HCT116 (cell line): ENCODE measurements at regions not wholly inside any gene's neighbourhood (a gene's known extent, or its start where the extent isn't known, plus 50 kb on each side); places are given as distances from the start of the nearest gene placed in this dataset.
A peak's percentile ranks its signal among the peaks of the same experiment; 100 is the strongest.

ENCODE experiments used
- ATAC-seq: fragments of 200-7000 bp; cut with Tn5 transposase; 2 replicates; pipeline ENCODE4 v1.9.1; 2020; ENCODE audit warnings: mild to moderate bottlenecking, moderate library complexity
- BruUV-seq: library from RNA; stranded (reverse); fragments of 400-500 nt; replicated peaks from 2 replicates; lab custom pipeline; 2021; lab: Mats Ljungman, UMichigan
- CTCF ChIA-PET: fragments of 300-600 bp; sonication (Branson Sonifier 250); formaldehyde crosslinking; loops from one replicate; lab custom pipeline; 2021; ENCODE audit warnings: antibody characterized with exemption; lab: Charles Lee
- POLR2A ChIA-PET: fragments of 300-600, 350-600 bp; sonication (Branson Sonifier 250); formaldehyde crosslinking; loops from one replicate; lab custom pipeline; 2021; ENCODE audit warnings: antibody characterized with exemption; lab: Charles Lee
- RAD21 ChIA-PET, 2 experiments: fragments of 300-600 bp; sonication (Branson Sonifier 250); formaldehyde crosslinking; loops; one replicate each; lab custom pipeline; 2023; ENCODE audit warnings: low total read pairs in 2 of 2; ENCODE audit not compliant: uncharacterized antibody in 2 of 2, unreplicated experiment in 2 of 2, low non-redundant PET in 1 of 2; lab: Charles Lee
- DNase-seq: peaks from one replicate; pipeline ENCODE4 v3.0.0-alpha.2; 2010; ENCODE audit warnings: low read depth, low spot score
- H2AFZ ChIP-seq: fragments of 200-600 bp; shearing (Covaris generic), sonication (generic); 2 replicates; pipeline ENCODE4 v1.6.1; 2017; ENCODE audit warnings: low read depth, mixed run types, mixed read lengths, antibody characterized with exemption, low read length; ENCODE audit not compliant: poor library complexity, severe bottlenecking
- H3K27ac ChIP-seq: 2 replicates; pipeline ENCODE4 v1.5.1; 2012; ENCODE audit warnings: low read depth, low read length
- H3K27me3 ChIP-seq: fragments of 200-600 bp; sonication (generic); 2 replicates; pipeline ENCODE4 v1.6.1; 2016; ENCODE audit warnings: mixed run types, low read length, mixed read lengths; ENCODE audit not compliant: insufficient read depth
- H3K36me3 ChIP-seq, 2 experiments: fragments of 200-500 bp in 1 of 2; fragments of 200-600 bp in 1 of 2; sonication (Bioruptor generic) in 1 of 2; sonication (generic) in 1 of 2; 2 replicates each; pipeline versions ENCODE4 v1.5.1 to v1.6.1; 2014 to 2016; ENCODE audit warnings: low read length in 2 of 2, inconsistent platforms in 1 of 2, mixed read lengths in 1 of 2, mixed run types in 1 of 2; ENCODE audit not compliant: insufficient read depth in 2 of 2, control insufficient read depth in 1 of 2
- H3K4me1 ChIP-seq, 2 experiments: fragments of 200-600 bp in 1 of 2; sonication (generic) in 1 of 2; 2 replicates each; pipeline versions ENCODE4 v1.5.1 to v1.6.1; 2012 to 2017; ENCODE audit warnings: low read length in 2 of 2, inconsistent platforms in 1 of 2, mild to moderate bottlenecking in 1 of 2, mixed read lengths in 1 of 2, mixed run types in 1 of 2, moderate library complexity in 1 of 2; ENCODE audit not compliant: insufficient read depth in 2 of 2, control insufficient read depth in 1 of 2
- H3K4me2 ChIP-seq: fragments of 200-600 bp; sonication (generic); 2 replicates; pipeline ENCODE4 v1.6.1; 2017; ENCODE audit warnings: mixed run types, low read length, mixed read lengths
- H3K4me3 ChIP-seq, 2 experiments: fragments of 200-600 bp in 1 of 2; sonication (generic) in 1 of 2; replicated peaks in 1 of 2; 2 replicates each; pipeline ENCODE4 v1.5.1; 2011 to 2016; ENCODE audit warnings: low read length in 2 of 2, control low read depth in 1 of 2, low read depth in 1 of 2, mild to moderate bottlenecking in 1 of 2, mixed read lengths in 1 of 2, mixed run types in 1 of 2
- H3K79me2 ChIP-seq: fragments of 200-600 bp; sonication (generic); 2 replicates; pipeline ENCODE4 v1.6.1; 2017; ENCODE audit warnings: mild to moderate bottlenecking, mixed run types, low read length, moderate library complexity, mixed read lengths; ENCODE audit not compliant: insufficient read depth
- H3K9ac ChIP-seq: fragments of 200-600 bp; sonication (generic); 2 replicates; pipeline ENCODE4 v1.6.1; 2016; ENCODE audit warnings: low read length, mixed read lengths
- H3K9me2 ChIP-seq: fragments of 200-600 bp; sonication (generic), shearing (Covaris generic); 2 replicates; pipeline ENCODE4 v1.6.1; 2017; ENCODE audit warnings: mixed run types, mild to moderate bottlenecking, moderate library complexity; ENCODE audit not compliant: insufficient read depth
- H3K9me3 ChIP-seq, 2 experiments: fragments of 200-500 bp in 1 of 2; fragments of 200-600 bp in 1 of 2; sonication (Bioruptor generic) in 1 of 2; sonication (generic) in 1 of 2; 2 replicates each; pipeline ENCODE4 v1.6.1; 2014 to 2017; ENCODE audit warnings: low read length in 2 of 2, mixed read lengths in 2 of 2, inconsistent platforms in 1 of 2, low read depth in 1 of 2, mild to moderate bottlenecking in 1 of 2, mixed run types in 1 of 2, moderate library complexity in 1 of 2; ENCODE audit not compliant: control insufficient read depth in 1 of 2, insufficient read depth in 1 of 2
- H4K20me1 ChIP-seq: fragments of 200-600 bp; sonication (generic), shearing (Covaris generic); 2 replicates; pipeline ENCODE4 v1.6.1; 2017; ENCODE audit warnings: mixed run types, mild to moderate bottlenecking, moderate library complexity; ENCODE audit not compliant: insufficient read depth
- ATF3 ChIP-seq: IDR thresholded peaks from 2 replicates; pipeline ENCODE4 v1.6.1; 2012
- CBX3 ChIP-seq: IDR thresholded peaks from 2 replicates; pipeline ENCODE4 v1.6.1; 2012; ENCODE audit warnings: low read depth
- CEBPB ChIP-seq: IDR thresholded peaks from 2 replicates; pipeline ENCODE4 v1.6.1; 2012; ENCODE audit warnings: low read depth
- CTCF ChIP-seq, 3 experiments: fragments of 200-600 bp in 1 of 3; sonication (generic) in 1 of 3; IDR thresholded peaks in 2 of 3; conservative IDR thresholded peaks in 1 of 3; 2 replicates each; pipeline ENCODE4 v1.5.1; 2012 to 2017; ENCODE audit warnings: low read depth in 2 of 3, low read length in 2 of 3, antibody characterized with exemption in 1 of 3, borderline replicate concordance in 1 of 3, control low read depth in 1 of 3, mild to moderate bottlenecking in 1 of 3, mixed read lengths in 1 of 3, mixed run types in 1 of 3, moderate library complexity in 1 of 3; ENCODE audit not compliant: insufficient read depth in 1 of 3
- EGR1 ChIP-seq: IDR thresholded peaks from 2 replicates; pipeline ENCODE4 v1.6.1; 2012; ENCODE audit warnings: low read depth
- ELF1 ChIP-seq: IDR thresholded peaks from 2 replicates; pipeline ENCODE4 v1.6.1; 2012; ENCODE audit warnings: low read depth, borderline replicate concordance
- EZH2 ChIP-seq: fragments of 200-600 bp; sonication (generic); IDR thresholded peaks from 2 replicates; pipeline ENCODE4 v1.6.1; 2017; ENCODE audit warnings: antibody characterized with exemption, mixed run types
- JUND ChIP-seq: IDR thresholded peaks from 2 replicates; pipeline ENCODE4 v1.6.1; 2012
- POLR2AphosphoS5 ChIP-seq: IDR thresholded peaks from 2 replicates; pipeline ENCODE4 v1.6.1; 2011; ENCODE audit warnings: mild to moderate bottlenecking, low read depth, low read length, moderate library complexity
- RAD21 ChIP-seq: IDR thresholded peaks from 2 replicates; pipeline ENCODE4 v1.6.1; 2012; ENCODE audit warnings: low read depth, mild to moderate bottlenecking
- REST ChIP-seq: IDR thresholded peaks from 2 replicates; pipeline ENCODE4 v1.6.1; 2012; ENCODE audit warnings: low read depth
- SIN3A ChIP-seq: IDR thresholded peaks from 2 replicates; pipeline ENCODE4 v1.6.1; 2012; ENCODE audit warnings: low read depth
- SRF ChIP-seq: IDR thresholded peaks from 2 replicates; pipeline ENCODE4 v1.6.1; 2012; ENCODE audit warnings: low read depth
- YY1 ChIP-seq: IDR thresholded peaks from 2 replicates; pipeline ENCODE4 v1.6.1; 2011; ENCODE audit warnings: low read length, low read depth, moderate library complexity, mild to moderate bottlenecking; ENCODE audit not compliant: insufficient replicate concordance; ENCODE audit errors: extremely low read depth
- ZBTB33 ChIP-seq: IDR thresholded peaks from 2 replicates; pipeline ENCODE4 v1.6.1; 2011; ENCODE audit warnings: mild to moderate bottlenecking, low read length, moderate library complexity; ENCODE audit not compliant: insufficient replicate concordance; ENCODE audit errors: extremely low read depth
- ZNF274 ChIP-seq: fragments of 200-500 bp; sonication (Bioruptor generic); IDR thresholded peaks from 2 replicates; pipeline ENCODE4 v1.6.1; 2014; ENCODE audit warnings: mild to moderate bottlenecking, low read depth, low read length, inconsistent platforms
- intact Hi-C: fragments of 100-400 bp; cut with micrococcal nuclease; formaldehyde crosslinking; loops from 2 replicates; pipeline ENCODE4 v1.10.0; 2022
- TF ChIP-seq, protein P1 (sequence below): IDR thresholded peaks from 2 replicates; pipeline ENCODE4 v1.6.1; 2012

- ATAC-seq (no peak), DNase-seq (no peak)
- H3K79me2 ChIP-seq, result no peaks in the 10 kb centered on the region
- no peaks in the 10 kb centered on the region for H3K27me3 ChIP-seq
- H3K27ac ChIP-seq, result no peak overlapping the region
- no peaks in the 10 kb centered on the region for H4K20me1 ChIP-seq
- H3K9ac ChIP-seq, result no peak overlapping the region
- no peak overlapping the region for H3K4me3 ChIP-seq
- no peaks in the 10 kb centered on the region for H3K9me2 ChIP-seq
- H3K4me1 ChIP-seq, result peaks cover 3 to 8% of the 10 kb centered on the region in 2 experiments; a peak in 2 of 4 replicates
- intact Hi-C loops, result no loop called here
- peak overlapping the region; percentile 82 for H2AFZ ChIP-seq
- RAD21 ChIA-PET, result no interaction called here
- H3K4me2 ChIP-seq, result no peak overlapping the region
- TF ChIP-seq ATF3, result no peak
- no peak for TF ChIP-seq SRF
- TF ChIP-seq SIN3A, result no peak
- TF ChIP-seq JUND, result no peak
- TF ChIP-seq ZBTB33, result no peak
- TF ChIP-seq EZH2, result no peak
- TF ChIP-seq, protein P1, sequence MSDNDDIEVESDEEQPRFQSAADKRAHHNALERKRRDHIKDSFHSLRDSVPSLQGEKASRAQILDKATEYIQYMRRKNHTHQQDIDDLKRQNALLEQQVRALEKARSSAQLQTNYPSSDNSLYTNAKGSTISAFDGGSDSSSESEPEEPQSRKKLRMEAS, result no peak
- TF ChIP-seq ZNF274, result no peak
- TF ChIP-seq REST, result no peak
- no peak for TF ChIP-seq CEBPB
- no peak for TF ChIP-seq EGR1
- TF ChIP-seq ELF1, result no peak
- no peak for TF ChIP-seq CTCF (IDR thresholded peaks at IDR 0.05 in 2 of 3, conservative IDR thresholded peaks at IDR 0.05 in 1 of 3; ENCODE audit: borderline replicate concordance in 1 of 3, insufficient read depth in 1 of 3, low read depth in 2 of 3, low read length in 2 of 3)
- TF ChIP-seq RAD21, result no peak
- no peak for TF ChIP-seq POLR2AphosphoS5
- no peak for TF ChIP-seq CBX3
- TF ChIP-seq YY1, result no peak
- no peaks in the 10 kb centered on the region for H3K36me3 ChIP-seq
- CTCF ChIA-PET, result no interaction called here
- H3K9me3 ChIP-seq, result peaks cover 0 to 5% of the 10 kb centered on the region in 2 experiments; a peak in 1 of 4 replicates
- POLR2A ChIA-PET, result no interaction called here
- BruUV-seq, result no TSS peak
Observed at GRCh38 chr3:30236011-30236410, 370.4 kb upstream of the TGFBR2 start.
